ENCODE measurements at regions not wholly inside any gene's neighbourhood (a gene's known extent, or its start where the extent isn't known, plus 50 kb on each side); places are given as distances from the start of the nearest gene placed in this dataset.
"Not testable (repeated sequence)": the region's sequence is repeated elsewhere in the genome, so short reads cannot be mapped to it uniquely, and the experiment has no call there.

- ChIA-PET CTCF (no interaction called here), POLR2A (no interaction called here)
- no peak overlapping the region for H3K4me3 Mint-ChIP-seq
- H3K4me1 Mint-ChIP-seq, result no peaks in the 10 kb centered on the region
- peaks cover 22% of the 10 kb centered on the region for H3K9me3 Mint-ChIP-seq (ENCODE audit: low read depth)
- intact Hi-C loops (cut with DNase I, micrococcal nuclease), result no loop called here
- H3K27me3 Mint-ChIP-seq, result no peaks in the 10 kb centered on the region
- no peak for DNase-seq
- ATAC-seq, result no peak
- H3K27ac Mint-ChIP-seq, result no peak overlapping the region
- H3K36me3 Mint-ChIP-seq (ENCODE audit: low read depth), result no peaks in the 10 kb centered on the region
Measured at GRCh38 chr5:44167540-44167939, 221.7 kb downstream of the FGF10 start.

GRCh38 chr5:44160369-44160768, 228.9 kb downstream of the FGF10 start:
- intact Hi-C loops (cut with DNase I, micrococcal nuclease), result no loop called here

GRCh38 chr5:44150075-44150723, 239.0 kb downstream of the FGF10 start:
- DNase-seq (no peak), ATAC-seq (no peak)
- Mint-ChIP-seq H3K27ac (no peak overlapping the region), H3K27me3 (no peaks in the 10 kb centered on the region), H3K4me1 (no peaks in the 10 kb centered on the region), H3K36me3 (ENCODE audit: low read depth) (no peaks in the 10 kb centered on the region), H3K9me3 (ENCODE audit: low read depth) (peaks cover 17% of the 10 kb centered on the region), H3K4me3 (no peak overlapping the region)
- POLR2A ChIA-PET, result no interaction called here
- CTCF ChIA-PET, result no interaction called here
- intact Hi-C loops (cut with DNase I, micrococcal nuclease), result no loop called here

More at GRCh38 chr5:44160369-44160768, 228.9 kb downstream of the FGF10 start:
- Mint-ChIP-seq H3K4me1 (no peaks in the 10 kb centered on the region), H3K9me3 (ENCODE audit: low read depth) (peaks cover 10% of the 10 kb centered on the region), H3K36me3 (ENCODE audit: low read depth) (no peaks in the 10 kb centered on the region), H3K4me3 (no peak overlapping the region), H3K27ac (no peak overlapping the region), H3K27me3 (no peaks in the 10 kb centered on the region)
- ChIA-PET CTCF (no interaction called here), POLR2A (no interaction called here)
- no peak for ATAC-seq
- DNase-seq, result no peak

- POLR2A ChIA-PET; H3K4me3 Mint-ChIP-seq; ATAC-seq; intact Hi-C loops (cut with DNase I, micrococcal nuclease); H3K27me3 Mint-ChIP-seq; H3K4me1 Mint-ChIP-seq; CTCF ChIA-PET; H3K9me3 Mint-ChIP-seq (ENCODE audit: low read depth); H3K27ac Mint-ChIP-seq; H3K36me3 Mint-ChIP-seq (ENCODE audit: low read depth); DNase-seq: not testable (repeated sequence)
Measured at GRCh38 chr5:44117947-44118346, 271.3 kb downstream of the FGF10 start.

GRCh38 chr5:44108232-44108631, 281.0 kb downstream of the FGF10 start:
- H3K9me3 Mint-ChIP-seq (ENCODE audit: low read depth), result peaks cover 29% of the 10 kb centered on the region
- CTCF ChIA-PET, result not testable (repeated sequence)

GRCh38 chr5:44099643-44100042, 289.6 kb downstream of the FGF10 start:
- H3K4me3 Mint-ChIP-seq, result no peak overlapping the region
- no peaks in the 10 kb centered on the region for H3K27me3 Mint-ChIP-seq
- H3K9me3 Mint-ChIP-seq (ENCODE audit: low read depth), result peaks cover 5% of the 10 kb centered on the region
- CTCF ChIA-PET, result no interaction called here
- no peaks in the 10 kb centered on the region for H3K36me3 Mint-ChIP-seq (ENCODE audit: low read depth)
- intact Hi-C loops (cut with DNase I, micrococcal nuclease), result no loop called here
- no peak for ATAC-seq
- no peaks in the 10 kb centered on the region for H3K4me1 Mint-ChIP-seq
- no peak for DNase-seq
- H3K27ac Mint-ChIP-seq, result no peak overlapping the region
- POLR2A ChIA-PET, result no interaction called here

More at GRCh38 chr5:44108232-44108631, 281.0 kb downstream of the FGF10 start:
- intact Hi-C loops (cut with DNase I, micrococcal nuclease); H3K4me3 Mint-ChIP-seq; H3K27ac Mint-ChIP-seq; H3K27me3 Mint-ChIP-seq; DNase-seq; H3K36me3 Mint-ChIP-seq (ENCODE audit: low read depth); POLR2A ChIA-PET; ATAC-seq; H3K4me1 Mint-ChIP-seq: not testable (repeated sequence)

GRCh38 chr5:44089424-44090144, 299.6 kb downstream of the FGF10 start:
- DNase-seq, result no peak
- intact Hi-C loops (cut with DNase I, micrococcal nuclease), result no loop called here
- H3K36me3 Mint-ChIP-seq (ENCODE audit: low read depth), result no peaks in the 10 kb centered on the region
- H3K4me3 Mint-ChIP-seq, result no peak overlapping the region
- H3K4me1 Mint-ChIP-seq, result no peaks in the 10 kb centered on the region
- CTCF ChIA-PET, result no interaction called here
- POLR2A ChIA-PET, result no interaction called here
- no peak overlapping the region for H3K27ac Mint-ChIP-seq
- no peak for ATAC-seq
- H3K27me3 Mint-ChIP-seq, result no peaks in the 10 kb centered on the region
- H3K9me3 Mint-ChIP-seq (ENCODE audit: low read depth), result peaks cover 2% of the 10 kb centered on the region

GRCh38 chr5:44085083-44085482, 304.1 kb downstream of the FGF10 start:
- no peak for ATAC-seq
- H3K4me1 Mint-ChIP-seq, result no peaks in the 10 kb centered on the region

GRCh38 chr5:44074547-44074946, 314.7 kb downstream of the FGF10 start:
- not testable (repeated sequence) for H3K4me3 Mint-ChIP-seq

More at GRCh38 chr5:44085083-44085482, 304.1 kb downstream of the FGF10 start:
- intact Hi-C loops (cut with DNase I, micrococcal nuclease), result no loop called here
- no peak overlapping the region for H3K27ac Mint-ChIP-seq
- ChIA-PET CTCF (no interaction called here), POLR2A (no interaction called here)
- peaks cover 5% of the 10 kb centered on the region for H3K9me3 Mint-ChIP-seq (ENCODE audit: low read depth)
- H3K27me3 Mint-ChIP-seq, result no peaks in the 10 kb centered on the region
- no peaks in the 10 kb centered on the region for H3K36me3 Mint-ChIP-seq (ENCODE audit: low read depth)
- no peak overlapping the region for H3K4me3 Mint-ChIP-seq
- no peak for DNase-seq

GRCh38 chr5:44051591-44051990, 337.6 kb downstream of the FGF10 start:
- ChIA-PET POLR2A (no interaction called here), CTCF (no interaction called here)
- DNase-seq (no peak), ATAC-seq (no peak)
- Mint-ChIP-seq H3K27ac (no peak overlapping the region), H3K4me3 (no peak overlapping the region), H3K4me1 (no peaks in the 10 kb centered on the region), H3K27me3 (no peaks in the 10 kb centered on the region), H3K36me3 (ENCODE audit: low read depth) (no peaks in the 10 kb centered on the region), H3K9me3 (ENCODE audit: low read depth) (peaks cover 6% of the 10 kb centered on the region)
- intact Hi-C loops (cut with DNase I, micrococcal nuclease), result no loop called here

More at GRCh38 chr5:44074547-44074946, 314.7 kb downstream of the FGF10 start:
- ATAC-seq; H3K36me3 Mint-ChIP-seq (ENCODE audit: low read depth); H3K9me3 Mint-ChIP-seq (ENCODE audit: low read depth); CTCF ChIA-PET; H3K27ac Mint-ChIP-seq; H3K27me3 Mint-ChIP-seq; DNase-seq; H3K4me1 Mint-ChIP-seq; intact Hi-C loops (cut with DNase I, micrococcal nuclease); POLR2A ChIA-PET: not testable (repeated sequence)

GRCh38 chr5:44048276-44048984, 340.8 kb downstream of the FGF10 start:
- no peak for ATAC-seq
- CTCF ChIA-PET, result no interaction called here
- H3K27me3 Mint-ChIP-seq, result no peaks in the 10 kb centered on the region

More at GRCh38 chr5:44048276-44048984, 340.8 kb downstream of the FGF10 start:
- H3K9me3 Mint-ChIP-seq (ENCODE audit: low read depth), result peaks cover 11% of the 10 kb centered on the region
- H3K4me3 Mint-ChIP-seq, result no peak overlapping the region
- DNase-seq, result no peak
- no peaks in the 10 kb centered on the region for H3K4me1 Mint-ChIP-seq
- H3K27ac Mint-ChIP-seq, result no peak overlapping the region
- intact Hi-C loops (cut with DNase I, micrococcal nuclease), result no loop called here
- H3K36me3 Mint-ChIP-seq (ENCODE audit: low read depth), result no peaks in the 10 kb centered on the region
- POLR2A ChIA-PET, result no interaction called here

All from activated CD4-positive, alpha-beta T cell treated with anti-CD3 and anti-CD28 coated beads for 36 hours (primary cell).